ENCODE measurements at regions not wholly inside any gene's neighbourhood (a gene's known extent, or its start where the extent isn't known, plus 50 kb on each side); places are given as distances from the start of the nearest gene placed in this dataset.

DNA sequence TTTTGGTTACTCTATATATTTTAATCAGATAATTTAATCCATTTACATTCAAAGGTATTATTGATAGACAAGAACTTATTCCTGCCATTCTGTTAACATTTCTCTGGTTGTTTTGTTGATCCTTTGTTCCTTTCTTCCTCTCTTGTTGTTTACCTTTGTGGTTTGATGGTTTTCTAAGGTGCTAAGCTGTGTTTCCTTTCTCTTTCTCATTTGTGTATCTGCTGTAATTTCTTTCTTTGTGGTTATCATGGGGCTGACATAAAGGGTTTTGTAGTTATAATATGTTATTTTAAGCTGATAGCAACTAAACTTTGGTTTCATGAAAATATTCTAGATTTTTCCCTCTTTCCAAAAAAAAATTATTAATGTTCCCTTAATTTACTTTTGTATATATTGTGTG, 179.2 kb downstream of the NDUFA10 start:
- no peaks in the 10 kb centered on the region for H3K4me1 Mint-ChIP-seq (ENCODE audit: insufficient read depth, unreplicated experiment)
- H3K4me3 Mint-ChIP-seq (ENCODE audit: unreplicated experiment) = no peak overlapping the region
- CTCF ChIA-PET = interaction anchor here (0.6 to 0.7 kb wide), 2 partner anchors 22 to 180 kb away, joined by 3 to 5 read pairs; no protein-coding TSS in a partner anchor
- H3K9me3 Mint-ChIP-seq (ENCODE audit: unreplicated experiment) = peaks cover 5% of the 10 kb centered on the region
- no peaks in the 10 kb centered on the region for H3K36me3 Mint-ChIP-seq (ENCODE audit: insufficient read depth, unreplicated experiment)
- POLR2A ChIA-PET = no interaction called here
- peaks cover 79% of the 10 kb centered on the region for H3K27me3 Mint-ChIP-seq (ENCODE audit: insufficient read depth, unreplicated experiment)
- intact Hi-C loops (cut with micrococcal nuclease) = no loop called here
- TF ChIP-seq, protein P1, sequence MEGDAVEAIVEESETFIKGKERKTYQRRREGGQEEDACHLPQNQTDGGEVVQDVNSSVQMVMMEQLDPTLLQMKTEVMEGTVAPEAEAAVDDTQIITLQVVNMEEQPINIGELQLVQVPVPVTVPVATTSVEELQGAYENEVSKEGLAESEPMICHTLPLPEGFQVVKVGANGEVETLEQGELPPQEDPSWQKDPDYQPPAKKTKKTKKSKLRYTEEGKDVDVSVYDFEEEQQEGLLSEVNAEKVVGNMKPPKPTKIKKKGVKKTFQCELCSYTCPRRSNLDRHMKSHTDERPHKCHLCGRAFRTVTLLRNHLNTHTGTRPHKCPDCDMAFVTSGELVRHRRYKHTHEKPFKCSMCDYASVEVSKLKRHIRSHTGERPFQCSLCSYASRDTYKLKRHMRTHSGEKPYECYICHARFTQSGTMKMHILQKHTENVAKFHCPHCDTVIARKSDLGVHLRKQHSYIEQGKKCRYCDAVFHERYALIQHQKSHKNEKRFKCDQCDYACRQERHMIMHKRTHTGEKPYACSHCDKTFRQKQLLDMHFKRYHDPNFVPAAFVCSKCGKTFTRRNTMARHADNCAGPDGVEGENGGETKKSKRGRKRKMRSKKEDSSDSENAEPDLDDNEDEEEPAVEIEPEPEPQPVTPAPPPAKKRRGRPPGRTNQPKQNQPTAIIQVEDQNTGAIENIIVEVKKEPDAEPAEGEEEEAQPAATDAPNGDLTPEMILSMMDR (IDR thresholded peaks at IDR 0.05; ENCODE audit: unreplicated experiment) = no peak
- H3K27ac Mint-ChIP-seq (ENCODE audit: low read depth, unreplicated experiment) = no peak overlapping the region
- DNase-seq (ENCODE audit: unreplicated experiment) = no peak
- no TSS peak for BruUV-seq (replicated peaks)

DNA sequence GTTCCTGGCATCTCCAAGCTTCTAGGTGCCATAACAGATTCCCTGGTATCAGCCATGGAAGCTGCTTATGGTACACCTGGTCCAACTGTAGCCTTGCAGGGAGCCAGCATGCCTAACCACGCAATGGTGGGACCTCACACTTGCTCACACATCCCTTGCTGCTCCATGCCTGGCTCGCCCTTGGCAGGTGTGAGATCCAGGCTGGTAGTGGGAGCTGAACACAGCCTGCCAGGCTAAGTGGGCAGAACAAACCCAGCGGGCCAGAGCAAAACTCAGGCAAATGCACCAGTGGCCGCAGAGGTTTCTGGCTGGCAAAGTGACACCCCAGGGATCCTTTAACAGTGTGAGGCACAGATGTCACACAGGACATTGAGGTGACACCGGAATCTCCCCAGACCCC, 185.8 kb downstream of the NDUFA10 start:
- Mint-ChIP-seq H3K27ac (ENCODE audit: low read depth, unreplicated experiment) (no peak overlapping the region), H3K9me3 (ENCODE audit: unreplicated experiment) (no peaks in the 10 kb centered on the region), H3K4me3 (ENCODE audit: unreplicated experiment) (no peak overlapping the region), H3K36me3 (ENCODE audit: insufficient read depth, unreplicated experiment) (no peaks in the 10 kb centered on the region), H3K27me3 (ENCODE audit: insufficient read depth, unreplicated experiment) (peaks cover 34% of the 10 kb centered on the region), H3K4me1 (ENCODE audit: insufficient read depth, unreplicated experiment) (no peaks in the 10 kb centered on the region)
- TF ChIP-seq, protein P1 (IDR thresholded peaks at IDR 0.05; ENCODE audit: unreplicated experiment) = no peak
- ChIA-PET CTCF (no interaction called here), POLR2A (no interaction called here)
- intact Hi-C loops (cut with micrococcal nuclease) = no loop called here
- DNase-seq (ENCODE audit: unreplicated experiment) = no peak
- no TSS peak for BruUV-seq (replicated peaks)

DNA sequence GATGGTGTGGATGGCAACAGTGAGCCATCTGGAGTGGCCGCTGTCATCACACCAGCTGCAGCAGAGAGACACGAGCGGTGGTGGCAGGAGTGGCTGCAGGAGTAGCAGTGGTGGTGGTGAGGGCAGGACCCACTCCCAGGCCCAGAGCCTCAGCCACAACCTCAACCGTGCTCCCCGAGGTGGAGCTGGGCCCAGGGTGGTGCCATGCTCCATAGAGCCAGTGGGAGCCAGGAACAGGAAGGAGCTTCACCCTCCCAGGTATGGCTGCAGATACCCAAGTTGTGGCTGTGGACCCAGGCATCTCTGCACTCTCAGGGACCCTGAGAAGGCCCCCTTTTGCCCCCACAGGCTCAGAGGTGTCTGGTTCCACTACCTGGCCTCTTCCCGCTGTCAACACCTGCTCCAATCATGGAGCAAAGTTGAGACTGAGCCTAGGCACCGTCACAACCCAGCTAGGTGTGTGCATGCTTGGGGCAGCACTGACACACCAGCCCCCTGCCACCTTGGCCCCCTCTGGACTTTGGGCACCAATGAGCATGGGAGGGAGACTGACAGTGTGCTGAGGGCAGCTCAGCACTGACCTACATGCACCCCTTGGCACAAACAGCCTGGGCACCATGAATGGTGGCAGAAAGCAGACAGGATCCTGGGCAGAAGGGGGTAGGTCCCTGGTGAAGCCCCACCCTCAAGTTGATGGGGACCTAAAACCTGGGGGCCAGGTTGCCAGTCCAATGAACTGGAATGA, 188.9 kb downstream of the NDUFA10 start:
- H3K27ac Mint-ChIP-seq (ENCODE audit: low read depth, unreplicated experiment) = no peak overlapping the region
- POLR2A ChIA-PET = no interaction called here
- DNase-seq (ENCODE audit: unreplicated experiment) = no peak
- H3K4me1 Mint-ChIP-seq (ENCODE audit: insufficient read depth, unreplicated experiment) = no peaks in the 10 kb centered on the region
- TF ChIP-seq, protein P1 (IDR thresholded peaks at IDR 0.05; ENCODE audit: unreplicated experiment) = no peak
- H3K9me3 Mint-ChIP-seq (ENCODE audit: unreplicated experiment) = no peaks in the 10 kb centered on the region
- H3K4me3 Mint-ChIP-seq (ENCODE audit: unreplicated experiment) = no peak overlapping the region
- no peaks in the 10 kb centered on the region for H3K36me3 Mint-ChIP-seq (ENCODE audit: insufficient read depth, unreplicated experiment)
- BruUV-seq (replicated peaks) = no TSS peak
- peaks cover 30% of the 10 kb centered on the region for H3K27me3 Mint-ChIP-seq (ENCODE audit: insufficient read depth, unreplicated experiment)
- CTCF ChIA-PET = interaction anchor here (0.7 kb wide), 1 partner anchor 497 kb away, joined by 3 read pairs; no protein-coding TSS in a partner anchor
- intact Hi-C loops (cut with micrococcal nuclease) = no loop called here

DNA sequence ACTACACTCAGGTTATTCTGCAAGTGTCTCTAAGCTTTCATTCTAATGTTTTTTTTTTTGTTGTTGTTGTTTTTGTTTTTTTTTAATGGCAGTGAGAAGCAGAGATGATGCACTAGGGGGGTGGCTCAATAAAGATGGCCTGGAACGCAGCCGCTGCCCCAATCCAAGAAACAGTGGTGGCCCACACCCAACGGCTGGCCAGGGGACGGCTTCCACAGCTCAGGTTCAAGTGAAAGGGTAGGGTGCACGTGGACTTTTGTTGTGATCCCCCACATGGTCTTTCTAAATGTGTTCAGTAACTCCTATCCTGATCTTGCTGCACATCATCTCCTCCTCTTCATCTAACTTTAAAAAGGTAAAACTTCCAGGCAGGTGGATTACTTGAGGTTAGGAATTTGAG, 190.1 kb downstream of the NDUFA10 start:
- Mint-ChIP-seq H3K4me1 (ENCODE audit: insufficient read depth, unreplicated experiment) (no peaks in the 10 kb centered on the region), H3K27ac (ENCODE audit: low read depth, unreplicated experiment) (no peak overlapping the region), H3K9me3 (ENCODE audit: unreplicated experiment) (no peaks in the 10 kb centered on the region), H3K36me3 (ENCODE audit: insufficient read depth, unreplicated experiment) (no peaks in the 10 kb centered on the region), H3K27me3 (ENCODE audit: insufficient read depth, unreplicated experiment) (peaks cover 30% of the 10 kb centered on the region), H3K4me3 (ENCODE audit: unreplicated experiment) (no peak overlapping the region)
- intact Hi-C loops (cut with micrococcal nuclease) = no loop called here
- POLR2A ChIA-PET = no interaction called here
- no TSS peak for BruUV-seq (replicated peaks)
- CTCF ChIA-PET = no interaction called here
- TF ChIP-seq, protein P1 (IDR thresholded peaks at IDR 0.05; ENCODE audit: unreplicated experiment) = no peak
- no peak for DNase-seq (ENCODE audit: unreplicated experiment)

All from MCF 10A (cell line).